ENCODE measurements at regions not wholly inside any gene's neighbourhood (a gene's known extent, or its start where the extent isn't known, plus 50 kb on each side); places are given as distances from the start of the nearest gene placed in this dataset.

DNA sequence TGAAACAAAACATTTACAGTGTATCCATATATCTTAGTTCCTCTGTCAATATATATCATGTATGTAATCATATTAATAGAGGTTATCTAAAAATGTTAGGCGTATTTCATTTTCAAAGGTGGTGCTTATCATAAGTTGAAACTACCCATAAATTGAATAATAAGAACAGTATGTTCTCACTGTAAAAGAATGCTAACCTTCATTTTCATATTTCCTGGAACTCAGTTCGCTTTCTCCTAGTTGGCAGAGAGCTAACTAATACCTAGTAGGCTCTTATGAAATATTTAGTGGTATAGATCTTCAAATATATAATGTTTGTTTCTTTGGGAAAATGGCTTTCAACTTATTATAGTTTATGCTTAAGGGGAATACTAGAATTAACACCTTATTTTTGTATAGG is 118.4 kb downstream of the DISP1 start:
- in situ Hi-C loops (cut with MboI; ENCODE audit: low sequenced_read_pairs, unreplicated experiment), result no loop called here
- no peak for DNase-seq (ENCODE audit: low spot score)
- TF ChIP-seq, protein P1, sequence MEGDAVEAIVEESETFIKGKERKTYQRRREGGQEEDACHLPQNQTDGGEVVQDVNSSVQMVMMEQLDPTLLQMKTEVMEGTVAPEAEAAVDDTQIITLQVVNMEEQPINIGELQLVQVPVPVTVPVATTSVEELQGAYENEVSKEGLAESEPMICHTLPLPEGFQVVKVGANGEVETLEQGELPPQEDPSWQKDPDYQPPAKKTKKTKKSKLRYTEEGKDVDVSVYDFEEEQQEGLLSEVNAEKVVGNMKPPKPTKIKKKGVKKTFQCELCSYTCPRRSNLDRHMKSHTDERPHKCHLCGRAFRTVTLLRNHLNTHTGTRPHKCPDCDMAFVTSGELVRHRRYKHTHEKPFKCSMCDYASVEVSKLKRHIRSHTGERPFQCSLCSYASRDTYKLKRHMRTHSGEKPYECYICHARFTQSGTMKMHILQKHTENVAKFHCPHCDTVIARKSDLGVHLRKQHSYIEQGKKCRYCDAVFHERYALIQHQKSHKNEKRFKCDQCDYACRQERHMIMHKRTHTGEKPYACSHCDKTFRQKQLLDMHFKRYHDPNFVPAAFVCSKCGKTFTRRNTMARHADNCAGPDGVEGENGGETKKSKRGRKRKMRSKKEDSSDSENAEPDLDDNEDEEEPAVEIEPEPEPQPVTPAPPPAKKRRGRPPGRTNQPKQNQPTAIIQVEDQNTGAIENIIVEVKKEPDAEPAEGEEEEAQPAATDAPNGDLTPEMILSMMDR (IDR thresholded peaks at IDR 0.05; ENCODE audit: borderline replicate concordance, control extremely low read depth, extremely low read depth, insufficient read depth, missing control alignments), result no peak

DNA sequence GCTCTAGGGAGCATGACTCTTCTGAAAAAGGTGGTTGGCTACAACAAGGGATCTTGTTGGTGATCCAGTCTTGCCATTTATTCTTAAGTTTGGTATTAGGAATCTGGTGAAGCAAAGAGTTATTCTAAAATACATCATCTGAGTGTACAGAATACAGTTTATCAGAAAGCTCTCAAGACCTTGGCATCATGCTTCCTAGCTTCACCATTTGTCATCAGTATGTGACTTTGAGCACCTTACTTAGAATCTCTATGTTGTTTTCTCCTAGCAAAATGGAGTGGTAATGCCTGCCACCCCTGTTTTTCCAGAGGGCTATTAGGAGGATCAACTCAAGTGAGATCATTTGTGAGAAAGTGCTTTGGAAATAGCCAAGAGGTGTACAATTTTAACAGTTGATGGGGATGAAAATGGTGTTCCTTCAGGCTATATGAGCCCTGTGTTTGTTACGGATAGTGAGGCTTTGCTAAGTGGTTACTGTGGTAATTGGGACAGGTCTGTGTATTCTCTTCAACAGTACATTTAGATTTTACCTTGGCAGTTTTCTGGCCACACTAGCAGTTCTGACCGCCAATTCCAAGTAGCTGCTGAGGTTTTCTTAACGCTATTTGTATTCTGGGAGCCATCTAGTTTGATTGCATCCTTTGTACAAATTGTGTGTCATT is 120.5 kb downstream of the DISP1 start:
- no peak for DNase-seq (ENCODE audit: low spot score)
- in situ Hi-C loops (cut with MboI; ENCODE audit: low sequenced_read_pairs, unreplicated experiment), result no loop called here
- TF ChIP-seq, protein P1 (IDR thresholded peaks at IDR 0.05; ENCODE audit: borderline replicate concordance, control extremely low read depth, extremely low read depth, insufficient read depth, missing control alignments), result no peak

DNA sequence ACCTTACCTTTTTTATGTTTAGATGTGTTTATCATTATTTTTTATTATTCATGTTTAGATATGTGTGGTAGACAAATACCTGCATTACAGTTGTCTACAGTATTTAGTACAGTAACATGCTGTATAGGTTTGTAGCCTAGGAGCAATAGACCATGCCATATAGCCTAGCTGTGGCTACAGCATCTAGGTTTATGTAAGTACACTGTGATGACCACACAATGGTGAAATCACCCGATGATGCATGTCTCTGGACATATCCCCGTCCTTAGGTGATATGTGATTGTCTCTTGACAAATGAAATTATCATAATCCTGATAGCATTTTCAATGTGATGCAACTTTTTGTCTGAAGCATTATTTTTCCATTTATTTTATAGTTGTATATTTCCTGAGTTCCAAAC is 121.2 kb downstream of the DISP1 start:
- TF ChIP-seq, protein P1 (IDR thresholded peaks at IDR 0.05; ENCODE audit: borderline replicate concordance, control extremely low read depth, extremely low read depth, insufficient read depth, missing control alignments), result no peak
- in situ Hi-C loops (cut with MboI; ENCODE audit: low sequenced_read_pairs, unreplicated experiment), result no loop called here

DNA sequence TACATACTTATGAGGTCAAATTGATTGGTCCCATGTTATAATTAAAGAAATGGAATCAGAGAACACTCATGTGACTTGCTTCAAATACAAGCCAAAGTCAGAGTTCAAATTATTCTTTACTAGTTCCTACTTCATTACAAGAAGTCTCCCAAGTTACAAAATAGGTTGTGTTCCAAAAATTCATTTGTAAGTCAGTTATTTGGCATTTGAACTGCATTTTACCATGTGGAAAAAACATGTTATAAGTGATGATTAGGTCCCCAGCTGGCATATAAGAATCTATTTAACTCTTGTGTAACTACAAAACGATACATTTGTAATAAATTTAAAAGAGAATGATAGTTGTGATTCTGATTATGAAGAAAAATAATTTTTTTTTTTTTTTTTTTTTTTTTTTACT is 124.1 kb downstream of the DISP1 start:
- no peak for DNase-seq (ENCODE audit: low spot score)
- TF ChIP-seq, protein P1 (IDR thresholded peaks at IDR 0.05; ENCODE audit: borderline replicate concordance, control extremely low read depth, extremely low read depth, insufficient read depth, missing control alignments), result no peak
- in situ Hi-C loops (cut with MboI; ENCODE audit: low sequenced_read_pairs, unreplicated experiment), result no loop called here

More for the DNA sequence above, 121.2 kb downstream of the DISP1 start:
- DNase-seq (ENCODE audit: low spot score), result no peak

DNA sequence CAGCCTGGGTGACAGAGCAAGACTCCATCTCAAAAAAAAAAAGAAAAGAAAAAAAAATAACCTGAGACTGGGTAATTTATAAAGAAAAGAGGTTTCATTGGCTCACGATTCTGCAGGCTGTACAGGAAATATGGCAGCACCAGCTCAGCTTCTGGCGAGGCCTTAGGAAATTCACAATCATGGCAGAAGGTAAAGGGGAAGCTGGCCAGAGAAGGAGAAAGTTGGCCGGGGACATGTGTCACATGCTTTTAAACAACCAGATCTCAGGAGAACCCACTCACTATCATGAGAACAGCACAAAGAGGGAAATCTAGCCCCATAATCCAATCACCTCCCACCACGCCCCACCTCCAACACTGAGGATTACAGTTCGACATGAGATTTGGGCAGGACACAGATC is 125.3 kb downstream of the DISP1 start:
- in situ Hi-C loops (cut with MboI; ENCODE audit: low sequenced_read_pairs, unreplicated experiment), result no loop called here
- DNase-seq (ENCODE audit: low spot score), result no peak
- TF ChIP-seq, protein P1 (IDR thresholded peaks at IDR 0.05; ENCODE audit: borderline replicate concordance, control extremely low read depth, extremely low read depth, insufficient read depth, missing control alignments), result no peak

DNA sequence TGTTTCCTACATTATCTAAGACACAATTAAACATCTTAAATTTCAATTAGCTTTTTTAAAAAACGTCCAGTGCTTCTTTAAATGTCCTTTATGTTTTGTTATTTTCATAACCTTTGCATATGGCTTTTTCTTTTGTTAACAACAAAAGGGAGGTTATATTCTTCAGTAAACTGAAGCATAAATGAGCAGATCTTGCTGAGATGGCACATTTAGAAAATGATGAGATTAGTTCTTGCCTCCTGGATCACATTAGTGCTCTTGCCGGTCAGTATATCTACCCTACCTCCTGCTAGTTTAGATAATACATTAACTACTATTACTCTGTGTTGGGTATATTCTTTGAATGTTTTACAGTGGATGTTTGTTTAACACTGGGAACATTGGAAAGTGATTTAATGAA is 126.1 kb downstream of the DISP1 start:
- no peak for DNase-seq (ENCODE audit: low spot score)
- TF ChIP-seq, protein P1 (IDR thresholded peaks at IDR 0.05; ENCODE audit: borderline replicate concordance, control extremely low read depth, extremely low read depth, insufficient read depth, missing control alignments), result no peak
- in situ Hi-C loops (cut with MboI; ENCODE audit: low sequenced_read_pairs, unreplicated experiment), result no loop called here
